GM12874 (cell line): ENCODE measurements at regions not wholly inside any gene's neighbourhood (a gene's known extent, or its start where the extent isn't known, plus 50 kb on each side); places are given as distances from the start of the nearest gene placed in this dataset.

Experiments
- CTCF ChIP-seq: IDR thresholded peaks from 2 replicates; pipeline ENCODE4 v1.5.1; 2011; ENCODE audit warnings: low read depth, mild to moderate bottlenecking, control low read depth, low read length, moderate library complexity; ENCODE audit not compliant: insufficient read depth

- TF ChIP-seq CTCF = no peak
These were observed 137.1 kb downstream of the OAT start for GRCh38 chr10:124281666-124282065.

- TF ChIP-seq CTCF = no peak
These were observed 137.8 kb downstream of the OAT start for GRCh38 chr10:124280916-124281315.

- no peak for TF ChIP-seq CTCF
These were observed 138.8 kb downstream of the OAT start for GRCh38 chr10:124279882-124280281.

GRCh38 chr10:124279298-124279697, 139.4 kb downstream of the OAT start:
- no peak for TF ChIP-seq CTCF

- TF ChIP-seq CTCF = no peak
These were observed 140.4 kb downstream of the OAT start for GRCh38 chr10:124278356-124278755.

GRCh38 chr10:124273141-124273540, 145.6 kb downstream of the OAT start:
- TF ChIP-seq CTCF = no peak

GRCh38 chr10:124271676-124272075, 147.0 kb downstream of the OAT start:
- TF ChIP-seq CTCF = no peak

- TF ChIP-seq CTCF = no peak
These were observed 148.0 kb downstream of the OAT start for GRCh38 chr10:124270530-124271327.
